ENCODE measurements at regions not wholly inside any gene's neighbourhood (a gene's known extent, or its start where the extent isn't known, plus 50 kb on each side); places are given as distances from the start of the nearest gene placed in this dataset.

GRCh38 chr4:141932490-141932889, 296.1 kb downstream of the IL15 start:
- no peaks in the 10 kb centered on the region for H3K4me1 ChIP-seq (ENCODE audit: insufficient read depth, low read length, poor library complexity, severe bottlenecking)
- intact Hi-C loops (cut with micrococcal nuclease; ENCODE audit: unreplicated experiment), result no loop called here
- no TSS peak for BruUV-seq (replicated peaks)
- H3K9me3 ChIP-seq (ENCODE audit: low read depth, low read length, poor library complexity, severe bottlenecking), result peaks cover 3% of the 10 kb centered on the region
- H3K36me3 ChIP-seq (ENCODE audit: insufficient read depth, low read length, poor library complexity, severe bottlenecking), result no peaks in the 10 kb centered on the region
- CTCF ChIA-PET, result no interaction called here
- no peak overlapping the region for H3K27ac ChIP-seq (ENCODE audit: low read depth, low read length, poor library complexity, severe bottlenecking)
- H3K4me3 ChIP-seq (ENCODE audit: low read depth, low read length, poor library complexity, severe bottlenecking), result no peak overlapping the region
- no peak for DNase-seq (ENCODE audit: low spot score)
- TF ChIP-seq EZH2 (IDR thresholded peaks at IDR 0.05; ENCODE audit: borderline replicate concordance, low read depth, low read length, poor library complexity, severe bottlenecking), result no peak
- TF ChIP-seq CTCF (conservative IDR thresholded peaks at IDR 0.05; ENCODE audit: low read depth, low read length), result no peak
- no peaks in the 10 kb centered on the region for H3K27me3 ChIP-seq (replicated peaks; ENCODE audit: insufficient read depth, low read depth, low read length, poor library complexity)
- POLR2A ChIA-PET (ENCODE audit: low non-redundant PET), result no interaction called here

- H3K27ac ChIP-seq (ENCODE audit: low read depth, low read length, poor library complexity, severe bottlenecking), result no peak overlapping the region
- no peaks in the 10 kb centered on the region for H3K36me3 ChIP-seq (ENCODE audit: insufficient read depth, low read length, poor library complexity, severe bottlenecking)
- no peak overlapping the region for H3K4me3 ChIP-seq (ENCODE audit: low read depth, low read length, poor library complexity, severe bottlenecking)
- ChIA-PET CTCF (no interaction called here), POLR2A (ENCODE audit: low non-redundant PET) (interaction anchor here (0.6 kb wide), 1 partner anchor 471 kb away, joined by 12 read pairs; no protein-coding TSS in a partner anchor)
- BruUV-seq (replicated peaks), result no TSS peak
- TF ChIP-seq EZH2 (IDR thresholded peaks at IDR 0.05; ENCODE audit: borderline replicate concordance, low read depth, low read length, poor library complexity, severe bottlenecking) (no peak), CTCF (conservative IDR thresholded peaks at IDR 0.05; ENCODE audit: low read depth, low read length) (no peak)
- peaks cover 7% of the 10 kb centered on the region for H3K9me3 ChIP-seq (ENCODE audit: low read depth, low read length, poor library complexity, severe bottlenecking)
- no peaks in the 10 kb centered on the region for H3K27me3 ChIP-seq (replicated peaks; ENCODE audit: insufficient read depth, low read depth, low read length, poor library complexity)
- H3K4me1 ChIP-seq (ENCODE audit: insufficient read depth, low read length, poor library complexity, severe bottlenecking), result no peaks in the 10 kb centered on the region
- no peak for DNase-seq (ENCODE audit: low spot score)
- intact Hi-C loops (cut with micrococcal nuclease; ENCODE audit: unreplicated experiment), result no loop called here
These were observed 297.6 kb downstream of the IL15 start for GRCh38 chr4:141933978-141934377.

GRCh38 chr4:141955696-141956095, 319.3 kb downstream of the IL15 start:
- no peak for TF ChIP-seq EZH2 (IDR thresholded peaks at IDR 0.05; ENCODE audit: borderline replicate concordance, low read depth, low read length, poor library complexity, severe bottlenecking)
- TF ChIP-seq CTCF (conservative IDR thresholded peaks at IDR 0.05; ENCODE audit: low read depth, low read length), result no peak
- CTCF ChIA-PET, result no interaction called here
- no peak for DNase-seq (ENCODE audit: low spot score)
- Histone ChIP-seq H3K4me1 (ENCODE audit: insufficient read depth, low read length, poor library complexity, severe bottlenecking) (no peaks in the 10 kb centered on the region), H3K4me3 (ENCODE audit: low read depth, low read length, poor library complexity, severe bottlenecking) (no peak overlapping the region), H3K27me3 (replicated peaks; ENCODE audit: insufficient read depth, low read depth, low read length, poor library complexity) (peaks cover 6% of the 10 kb centered on the region), H3K27ac (ENCODE audit: low read depth, low read length, poor library complexity, severe bottlenecking) (no peak overlapping the region), H3K9me3 (ENCODE audit: low read depth, low read length, poor library complexity, severe bottlenecking) (peaks cover 3% of the 10 kb centered on the region), H3K36me3 (ENCODE audit: insufficient read depth, low read length, poor library complexity, severe bottlenecking) (no peaks in the 10 kb centered on the region)
- BruUV-seq (replicated peaks), result no TSS peak
- intact Hi-C loops (cut with micrococcal nuclease; ENCODE audit: unreplicated experiment), result no loop called here
- POLR2A ChIA-PET (ENCODE audit: low non-redundant PET), result no interaction called here
